Pancreas (tissue), 10 donors: ENCODE measurements at regions not wholly inside any gene's neighbourhood (a gene's known extent, or its start where the extent isn't known, plus 50 kb on each side); places are given as distances from the start of the nearest gene placed in this dataset.

ENCODE experiments used
- ATAC-seq, 4 donors: fragments of 200-7000 bp; cut with Tn5 transposase; one replicate each; pipeline versions ENCODE4 v1.8.0 to v1.9.1; 2020; ENCODE audit warnings: mild to moderate bottlenecking in 4 of 4, moderate library complexity in 4 of 4
- DNase-seq, 6 donors: peaks; one replicate each; pipeline ENCODE4 v3.0.0-alpha.2; 2020
- FAIRE-seq: peaks from 2 replicates; lab custom pipeline; 2012; peaks lifted over from hg19 to GRCh38; lab: Jason Lieb, UNC
- H3K27ac ChIP-seq, 4 donors: fragments of 200-600 bp; sonication (generic); 1 replicate in 3 of 4; 2 replicates in 1 of 4; pipeline versions ENCODE4 v1.5.0 to v1.8.0; 2020
- H3K27me3 ChIP-seq, 4 donors: fragments of 200-600 bp; one replicate each; pipeline ENCODE4 v1.8.0; 2021
- H3K36me3 ChIP-seq, 3 donors: fragments of 200-600 bp; sonication (generic) in 1 of 3; one replicate each; pipeline versions ENCODE4 v1.5.0 to v1.8.0; 2020 to 2021
- H3K4me1 ChIP-seq, 3 donors: fragments of 200-600 bp; one replicate each; pipeline ENCODE4 v1.8.0; 2021
- H3K4me3 ChIP-seq, 4 donors: fragments of 200-600 bp; sonication (generic) in 2 of 4; one replicate each; pipeline versions ENCODE4 v1.5.0 to v1.8.0; 2020 to 2021
- H3K9me3 ChIP-seq, 4 donors: fragments of 200-600 bp; one replicate each; pipeline ENCODE4 v1.8.0; 2021
- CTCF ChIP-seq, 4 donors: fragments of 200-600 bp; sonication (generic) in 3 of 4; IDR thresholded peaks; one replicate each; pipeline versions ENCODE4 v1.5.0 to v1.8.0; 2021; ENCODE audit warnings: antibody characterized with exemption in 4 of 4
- WGBS, 2 donors: extraction: QIAGEN DNeasy Blood & Tissue Kit; methylation state at CpG; one replicate each; pipeline ENCODE4 v1.1.7; 2013; 5-methylcytosine and 5-hydroxymethylcytosine counted together
- intact Hi-C, 3 donors: fragments of 100-400 bp; cut with DNase I; formaldehyde crosslinking; loops; one replicate each; pipeline versions ENCODE4 v1.11.1 to v1.14.2; 2022
- donor health status: healthy with polysubstance abuse.
- donor health status: DM: no; HTN: no; CAD: no; lungs with moderate emphysema.
- donor health status: DM: no; HTN: no; CAD: no.
- donor health status: control.
- donor health status: control.
- donor health status: Bipolar disorder and iron deficiency.
- donor health status: DM: yes; HTN: yes; CAD: no.
- donor health status: DM: no; HTN: no; CAD: no.
- donor health status: DM: no; HTN: no; CAD: no.
- donor health status: DM: yes; HTN: yes; CAD: no.

- no peak for TF ChIP-seq CTCF (IDR thresholded peaks at IDR 0.05)
- Histone ChIP-seq H3K27ac (no peak overlapping the region), H3K4me3 (no peak overlapping the region), H3K36me3 (no peaks in the 10 kb centered on the region), H3K4me1 (peaks cover 21 to 37% (median 24%) of the 10 kb centered on the region in 3 donors), H3K27me3 (no peaks in the 10 kb centered on the region), H3K9me3 (no peaks in the 10 kb centered on the region)
- DNase-seq (no peak), FAIRE-seq (no peak), ATAC-seq (no peak)
- intact Hi-C loops = loop anchor here in 1 of 3 donors (10.0 kb wide), 2 partner anchors 62 to 242 kb away; partner anchors contain the start of gene HES1
- WGBS, 2 donors = 66 to 71% methylated on average over 4 of the region's 4 CpGs
Observed at GRCh38 chr3:194072691-194073279, 63.2 kb upstream of the HES1 start.

- Histone ChIP-seq H3K27ac (no peak overlapping the region), H3K4me3 (no peak overlapping the region), H3K9me3 (no peaks in the 10 kb centered on the region), H3K4me1 (peaks cover 21 to 45% (median 33%) of the 10 kb centered on the region in 3 donors), H3K36me3 (no peaks in the 10 kb centered on the region), H3K27me3 (no peaks in the 10 kb centered on the region)
- TF ChIP-seq CTCF (IDR thresholded peaks at IDR 0.05) = no peak
- WGBS, 2 donors = 91 to 93% methylated on average over 1 of the region's 1 CpG
- no peak for DNase-seq
- no peak for ATAC-seq
- FAIRE-seq = no peak
- intact Hi-C loops = loop anchor here in 1 of 3 donors (10.0 kb wide), 2 partner anchors 61 to 241 kb away; partner anchors contain the start of gene HES1
Observed at GRCh38 chr3:194073926-194074325, 62.0 kb upstream of the HES1 start.

GRCh38 chr3:194075088-194075615 lies 60.8 kb upstream of the HES1 start:
- WGBS, 2 donors = 65 to 66% methylated on average over 6 of the region's 6 CpGs
- Histone ChIP-seq H3K27me3 (no peaks in the 10 kb centered on the region), H3K4me3 (no peak overlapping the region), H3K4me1 (peaks cover 18 to 38% (median 29%) of the 10 kb centered on the region in 3 donors), H3K9me3 (no peaks in the 10 kb centered on the region), H3K36me3 (no peaks in the 10 kb centered on the region), H3K27ac (peak overlapping the region in 1 of 4 donors; percentile 47)
- no peak for DNase-seq
- TF ChIP-seq CTCF (IDR thresholded peaks at IDR 0.05) = no peak
- no peak for FAIRE-seq
- no peak for ATAC-seq
- intact Hi-C loops = loop anchor here in 1 of 3 donors (10.0 kb wide), 2 partner anchors 60 to 240 kb away; partner anchors contain the start of gene HES1

GRCh38 chr3:194075802-194076460 lies 60.0 kb upstream of the HES1 start:
- peaks cover 13 to 35% (median 24%) of the 10 kb centered on the region in 3 donors for H3K4me1 ChIP-seq
- DNase-seq (peak in 2 of 6 donors; percentile 26 to 35), FAIRE-seq (no peak), ATAC-seq (peak in 3 of 4 donors; percentile 34 to 59 (median 42))
- peak overlapping the region in 1 of 4 donors; percentile 47 for H3K27ac ChIP-seq
- WGBS, 2 donors = 52 to 54% methylated on average over 6 of the region's 6 CpGs
- no peak overlapping the region for H3K4me3 ChIP-seq
- H3K9me3 ChIP-seq = no peaks in the 10 kb centered on the region
- no peak for TF ChIP-seq CTCF (IDR thresholded peaks at IDR 0.05)
- H3K27me3 ChIP-seq = no peaks in the 10 kb centered on the region
- H3K36me3 ChIP-seq = no peaks in the 10 kb centered on the region
- intact Hi-C loops = loop anchor here in 1 of 3 donors (10.0 kb wide), 2 partner anchors 59 to 239 kb away; partner anchors contain the start of gene HES1
